HG02623 (cell line): ENCODE measurements at regions not wholly inside any gene's neighbourhood (a gene's known extent, or its start where the extent isn't known, plus 50 kb on each side); places are given as distances from the start of the nearest gene placed in this dataset.
"Not testable (repeated sequence)": the region's sequence is repeated elsewhere in the genome, so short reads cannot be mapped to it uniquely, and the experiment has no call there.

Experiments
- ATAC-seq: cut with Tn5 transposase; IDR thresholded peaks from one replicate; pipeline ENCODE4 v1.9.1; 2021; ENCODE audit warnings: moderate library complexity; ENCODE audit not compliant: unreplicated experiment

GRCh38 chr11:121907379-121907778, 208.6 kb downstream of the BLID start:
- no peak for ATAC-seq

- ATAC-seq: no peak
Measured at GRCh38 chr11:121904148-121904547, 211.9 kb downstream of the BLID start.

- ATAC-seq: no peak
Measured at GRCh38 chr11:121901886-121902285, 214.1 kb downstream of the BLID start.

GRCh38 chr11:121901417-121901816, 214.6 kb downstream of the BLID start:
- ATAC-seq: not testable (repeated sequence)

DNA sequence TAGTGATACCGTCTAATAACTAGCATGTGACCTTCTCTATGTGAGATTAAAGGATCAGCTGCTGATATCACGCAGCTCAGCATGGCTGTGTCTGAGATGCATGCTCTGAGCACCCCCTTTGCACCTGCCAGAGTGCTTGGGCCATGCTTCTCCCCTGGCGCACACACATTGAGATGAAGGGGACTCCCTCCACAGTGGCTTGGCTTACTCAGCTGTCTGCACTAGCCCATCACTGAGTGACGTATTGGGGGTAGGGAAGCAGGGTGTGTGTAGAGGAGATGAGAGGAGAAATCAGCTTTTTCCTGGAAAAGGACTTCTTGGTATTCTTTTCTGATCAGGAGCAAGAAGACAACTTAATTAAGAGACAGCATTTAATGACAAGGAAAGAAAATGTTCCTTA, 216.5 kb downstream of the BLID start:
- no peak for ATAC-seq

DNA sequence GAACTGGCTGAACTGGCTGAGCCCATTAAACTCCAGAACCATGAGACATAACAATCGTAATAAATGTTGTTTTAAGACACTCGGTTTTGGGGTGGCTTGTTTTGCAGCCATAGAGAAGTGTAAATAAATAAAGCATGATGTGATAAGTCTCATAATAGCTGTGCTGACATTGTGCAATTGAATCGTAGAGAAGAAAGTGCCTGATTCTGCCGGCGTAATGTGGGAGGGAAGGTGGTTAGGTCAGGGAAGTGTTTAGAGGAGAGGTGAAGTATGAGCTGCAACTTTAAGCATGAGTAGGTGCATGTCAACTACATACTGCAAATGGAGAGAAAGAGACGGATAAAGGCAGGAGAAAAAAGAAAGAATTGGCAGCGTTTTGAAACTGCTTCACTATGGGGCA, 217.1 kb downstream of the BLID start:
- no peak for ATAC-seq

DNA sequence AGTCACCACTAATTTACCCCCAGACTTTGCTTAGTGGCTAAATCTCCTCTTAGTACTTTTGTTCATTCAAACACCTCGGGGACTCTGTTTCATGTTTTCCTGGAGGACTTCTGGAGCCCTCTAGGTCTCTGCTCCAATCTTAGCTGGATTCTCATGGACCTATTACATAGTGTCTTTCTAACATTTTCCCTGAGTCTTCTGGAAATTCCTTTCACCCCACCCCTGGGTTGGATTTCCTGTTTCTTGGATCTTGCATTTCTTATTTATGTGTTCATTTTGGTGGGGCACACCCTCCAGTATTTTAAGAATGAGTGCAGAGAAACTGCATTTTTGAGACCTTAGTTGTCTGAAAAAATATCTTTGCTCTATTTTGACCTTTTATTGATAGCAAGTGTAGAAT, 220.1 kb downstream of the BLID start:
- ATAC-seq: no peak

DNA sequence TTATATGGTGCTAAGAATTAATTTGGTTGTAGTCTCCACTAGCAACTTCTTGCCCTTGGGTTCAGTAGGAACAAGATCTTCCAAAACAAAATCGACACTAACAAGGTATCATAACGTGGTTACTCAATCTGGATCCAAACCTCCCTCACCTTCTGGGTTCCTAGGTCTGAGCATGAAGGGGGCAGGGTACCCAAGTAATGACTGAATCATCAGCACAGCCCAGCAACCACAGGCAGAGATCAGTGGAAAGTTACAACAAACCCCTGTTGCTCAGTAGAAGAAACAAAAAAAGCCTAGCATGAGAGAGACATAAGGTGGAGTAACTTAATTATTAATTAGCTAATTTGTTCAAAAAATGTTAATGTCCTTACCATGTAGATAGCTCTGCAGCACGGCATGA, 221.4 kb downstream of the BLID start:
- ATAC-seq: no peak

DNA sequence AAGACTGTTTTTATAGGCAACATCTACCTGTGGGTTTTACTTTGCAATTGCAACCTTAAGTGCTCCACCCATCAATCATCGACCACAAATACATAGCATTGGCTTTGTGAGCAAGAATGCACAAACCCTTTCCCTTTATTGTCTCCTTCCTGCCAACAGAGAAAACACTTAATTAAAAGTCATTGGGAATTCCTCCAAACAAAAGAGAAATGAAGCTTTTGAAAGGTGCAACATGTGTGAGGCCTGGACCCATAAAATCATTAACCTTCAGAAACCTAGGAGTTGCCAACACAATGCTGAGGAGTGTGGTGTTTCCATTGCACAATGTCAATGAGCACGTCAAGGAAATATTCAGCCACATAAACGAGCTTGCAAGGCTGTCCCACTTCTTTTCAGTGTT, 223.2 kb downstream of the BLID start:
- no peak for ATAC-seq

- no peak for ATAC-seq
Measured at GRCh38 chr11:121892131-121892681, 223.8 kb downstream of the BLID start.

DNA sequence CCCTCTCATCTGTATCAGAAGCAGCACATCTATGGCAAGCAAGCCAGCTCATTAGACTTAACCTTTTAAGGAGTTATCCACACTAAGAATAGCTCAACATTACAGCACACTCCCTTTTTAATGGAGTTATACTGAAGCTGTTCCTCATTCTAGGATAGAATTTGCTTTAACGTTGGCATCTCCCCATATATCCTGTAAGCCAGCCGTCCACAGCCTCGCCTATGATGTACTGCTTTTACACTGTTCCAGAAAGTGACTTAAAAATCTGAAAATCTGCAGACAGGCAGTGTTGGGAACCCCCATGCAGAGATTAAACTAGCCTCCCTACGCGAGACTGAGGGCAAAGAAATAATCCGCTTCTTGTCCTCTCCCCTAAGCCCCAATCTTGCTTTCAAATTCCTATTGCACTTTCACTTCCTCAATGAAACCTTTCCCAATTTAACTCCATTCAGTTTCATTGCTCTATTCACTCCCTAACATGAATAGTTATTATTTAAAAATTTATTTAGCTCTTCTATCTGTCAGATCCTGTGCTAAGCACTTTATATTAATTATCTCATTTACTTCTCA, 225.0 kb downstream of the BLID start:
- no peak for ATAC-seq

DNA sequence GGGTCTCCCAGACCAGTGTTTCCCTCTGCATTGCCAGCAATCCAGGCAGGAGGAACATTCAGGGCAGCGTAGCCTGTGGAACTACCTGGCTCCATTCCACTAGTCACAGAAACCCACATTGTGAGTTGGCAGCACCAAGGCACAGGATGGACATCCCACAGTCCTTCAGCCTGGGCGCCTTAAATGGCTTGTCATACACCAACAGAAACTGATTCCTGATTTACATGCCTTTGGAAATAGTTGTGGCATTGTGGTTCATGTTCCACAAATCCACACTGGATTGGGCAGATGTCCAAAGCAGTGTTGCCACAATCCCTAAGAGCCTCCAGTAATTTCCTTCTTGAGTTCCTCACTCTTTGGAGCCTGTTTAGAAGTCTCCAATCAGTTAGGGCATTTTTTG, 225.6 kb downstream of the BLID start:
- no peak for ATAC-seq

DNA sequence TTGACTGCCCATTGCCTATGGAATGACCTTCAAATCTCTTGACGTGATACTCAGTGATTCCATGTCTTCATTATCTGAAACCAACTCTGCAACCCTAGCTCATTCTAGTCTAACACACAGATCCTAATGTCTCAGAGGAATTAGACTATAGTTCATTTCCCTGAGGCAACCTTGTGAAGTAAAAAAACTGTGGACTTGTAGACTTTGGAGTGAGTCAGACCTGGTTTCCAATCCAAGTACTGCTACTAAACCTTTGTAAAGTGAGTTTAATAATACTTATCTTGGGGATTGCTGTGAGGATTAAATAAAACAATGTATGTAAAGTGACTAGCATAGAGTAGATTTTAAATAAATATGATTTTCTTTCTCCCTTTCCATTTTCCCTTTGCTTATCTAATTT, 226.1 kb downstream of the BLID start:
- no peak for ATAC-seq

GRCh38 chr11:121889186-121889585, 226.8 kb downstream of the BLID start:
- no peak for ATAC-seq

DNA sequence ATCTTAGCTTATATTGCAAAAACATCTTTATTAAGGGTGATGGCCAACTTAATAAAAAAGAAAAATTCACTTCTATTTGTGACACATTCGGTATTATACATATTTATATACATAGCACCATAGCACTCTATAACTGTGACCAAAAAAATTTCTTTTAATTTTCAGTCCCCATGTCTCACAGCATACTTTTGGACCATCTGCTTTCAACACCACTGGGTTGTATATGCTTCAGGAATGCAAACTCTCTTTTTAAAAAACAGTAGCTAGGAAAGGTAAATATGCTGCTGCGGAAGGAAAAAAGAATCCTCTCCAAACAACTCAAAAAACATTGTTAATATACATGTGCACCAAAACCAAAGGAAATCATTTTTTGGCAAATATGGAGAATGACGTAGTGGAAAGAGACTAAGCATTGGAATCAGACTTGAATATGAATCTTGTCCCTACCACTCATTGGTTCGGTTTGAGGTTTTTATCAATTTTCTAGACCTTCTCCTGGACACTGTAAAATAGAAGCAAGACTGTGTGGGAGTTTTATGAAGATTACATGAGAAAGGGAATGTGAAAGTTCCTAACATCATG, 227.9 kb downstream of the BLID start:
- no peak for ATAC-seq

DNA sequence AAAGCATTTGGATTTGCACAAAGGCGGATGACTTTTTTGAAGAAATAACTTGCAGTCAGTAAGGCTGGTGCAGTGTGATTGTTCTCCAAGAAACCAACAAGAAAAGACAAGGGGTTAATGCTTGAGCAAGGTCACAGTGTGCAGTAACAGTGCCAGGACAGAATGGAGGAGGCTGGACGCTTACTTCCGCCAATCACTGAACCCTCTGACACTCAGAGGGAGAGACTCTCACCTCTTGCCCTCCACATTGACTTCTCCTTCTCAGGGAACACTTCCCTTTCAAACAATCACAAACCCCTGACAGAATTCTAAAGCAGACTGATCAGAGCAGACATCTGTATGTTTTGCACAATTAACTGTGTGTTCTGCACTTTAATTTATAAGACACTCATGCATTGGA, 228.4 kb downstream of the BLID start:
- ATAC-seq: no peak

GRCh38 chr11:121886996-121887395, 229.0 kb downstream of the BLID start:
- ATAC-seq: no peak

- no peak for ATAC-seq
Measured at GRCh38 chr11:121886005-121886734, 229.8 kb downstream of the BLID start.

- ATAC-seq: no peak
Measured at GRCh38 chr11:121884626-121885025, 231.4 kb downstream of the BLID start.

DNA sequence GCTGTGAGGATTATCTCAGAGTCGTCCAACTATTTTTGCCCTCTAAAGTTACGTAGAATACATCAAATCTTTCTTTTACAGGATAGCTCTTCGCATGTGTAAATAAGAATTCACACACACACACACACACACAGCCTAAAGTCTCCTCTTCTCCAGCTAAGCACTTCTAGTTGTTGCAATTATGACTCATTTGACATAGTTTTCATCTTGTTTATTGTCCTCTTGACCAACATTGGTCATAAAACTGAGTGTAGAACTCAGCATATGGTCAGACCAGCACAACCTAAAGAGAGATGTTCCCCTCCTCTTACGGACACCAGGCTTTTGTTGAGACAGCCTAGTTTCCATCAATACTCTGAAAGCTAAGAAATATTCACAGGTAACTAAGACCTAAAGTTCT, 234.2 kb downstream of the BLID start:
- no peak for ATAC-seq

GRCh38 chr11:121877152-121877551, 238.9 kb downstream of the BLID start:
- ATAC-seq: no peak

GRCh38 chr11:121873766-121874165, 242.2 kb downstream of the BLID start:
- ATAC-seq: no peak
